Cardiac fibroblast (primary cell): ENCODE measurements at regions not wholly inside any gene's neighbourhood (a gene's known extent, or its start where the extent isn't known, plus 50 kb on each side); places are given as distances from the start of the nearest gene placed in this dataset.
A peak's percentile ranks its signal among the peaks of the same experiment; 100 is the strongest.
"Not testable (repeated sequence)": the region's sequence is repeated elsewhere in the genome, so short reads cannot be mapped to it uniquely, and the experiment has no call there.

Experiments used
- DNase-seq, 2 donors: peaks; one replicate each; pipeline versions ENCODE4 v3.0.0 to v3.0.0-alpha.2; 2010; ENCODE audit warnings: low read depth in 2 of 2
- H3K4me3 ChIP-seq, 2 donors: replicated peaks in 1 of 2; 1 replicate in 1 of 2; 2 replicates in 1 of 2; pipeline ENCODE4 v1.5.1; 2011; ENCODE audit warnings: low read depth in 2 of 2, low read length in 2 of 2, mild to moderate bottlenecking in 2 of 2, moderate library complexity in 1 of 2
- CTCF ChIP-seq: IDR thresholded peaks from one replicate; pipeline ENCODE4 v1.5.1; 2011; ENCODE audit warnings: low read depth, mild to moderate bottlenecking, low read length, inconsistent platforms

- no peak overlapping the region for H3K4me3 ChIP-seq
- no peak for DNase-seq
- no peak for TF ChIP-seq CTCF
Observed at GRCh38 chr7:56491636-56492425, 375.6 kb upstream of the NUPR2 start.

DNA sequence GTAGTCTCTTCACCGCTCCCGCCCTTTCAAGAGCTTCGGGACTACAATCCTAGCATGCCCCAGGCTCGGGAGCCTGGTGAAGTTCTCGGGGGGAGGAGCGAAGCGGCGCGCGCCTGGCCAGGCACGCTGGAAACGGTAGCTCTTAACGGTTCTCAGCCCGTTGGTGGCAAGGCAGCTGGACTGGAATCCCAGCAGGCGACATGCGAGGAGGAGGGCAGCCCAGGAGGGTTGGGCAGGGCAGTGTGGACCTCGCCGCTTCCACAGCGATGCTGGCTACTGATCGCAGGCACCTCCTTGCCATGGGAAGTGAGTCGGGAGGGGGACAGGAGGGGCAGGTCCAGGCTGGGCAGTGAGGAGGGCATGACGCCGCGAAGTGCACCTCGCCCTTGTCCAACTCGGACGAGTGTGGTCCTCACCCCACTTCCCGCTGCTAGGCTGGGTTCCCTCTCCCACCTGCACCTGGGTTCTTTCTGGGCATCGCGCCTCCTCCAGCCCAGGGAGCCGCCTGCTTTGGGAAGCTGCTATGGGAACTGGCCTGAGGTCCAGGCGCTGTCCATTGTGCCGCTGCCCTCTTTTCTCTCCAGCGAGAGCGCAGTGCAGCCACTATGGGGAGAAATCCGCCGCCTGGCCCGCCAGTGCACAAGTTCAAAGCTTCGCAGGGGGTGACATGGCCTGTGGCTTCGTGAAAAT, 367.8 kb upstream of the NUPR2 start:
- no peak for DNase-seq
- TF ChIP-seq CTCF: no peak
- no peak overlapping the region for H3K4me3 ChIP-seq

DNA sequence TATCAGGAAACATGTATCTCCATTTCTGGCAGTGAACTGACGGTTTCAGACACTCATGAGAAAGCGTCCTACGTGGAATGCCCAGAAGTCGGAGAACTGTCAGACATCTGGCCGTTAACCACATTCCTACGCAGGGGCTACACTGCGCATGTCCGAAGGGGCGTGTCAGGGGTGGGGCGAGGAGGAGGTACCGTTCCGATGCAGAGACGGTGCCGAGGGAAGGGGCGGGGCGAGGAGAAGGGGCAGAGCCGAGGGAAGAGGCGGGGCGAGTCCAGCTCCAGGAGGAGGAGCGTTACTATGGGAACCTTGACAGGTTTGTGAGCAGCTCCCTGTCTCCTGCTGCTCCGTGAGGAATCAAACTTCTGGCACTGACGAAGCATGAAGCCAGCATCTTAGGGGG, 366.9 kb upstream of the NUPR2 start:
- no peak overlapping the region for H3K4me3 ChIP-seq
- TF ChIP-seq CTCF: no peak
- DNase-seq: no peak

DNA sequence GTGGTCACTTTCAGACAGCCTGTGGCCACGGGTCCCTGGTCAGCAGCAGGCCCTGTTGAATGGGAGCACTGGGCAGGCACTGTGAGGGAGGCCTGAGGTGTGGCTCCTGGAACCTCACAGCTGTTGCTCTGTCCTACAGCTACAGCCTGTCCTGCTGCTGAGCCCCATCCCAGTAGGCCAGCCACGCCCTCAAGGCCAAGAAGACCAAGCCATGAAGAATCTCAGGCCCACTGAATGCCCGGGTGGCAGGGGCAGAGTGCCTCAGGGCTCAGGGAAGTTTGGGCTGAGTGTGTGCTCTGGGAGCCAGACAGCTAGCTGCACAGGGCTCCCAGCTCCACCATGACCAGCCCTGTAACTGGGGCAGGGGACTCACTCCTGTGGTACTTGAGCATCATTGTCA, 363.5 kb upstream of the NUPR2 start:
- no peak overlapping the region for H3K4me3 ChIP-seq
- DNase-seq: no peak
- TF ChIP-seq CTCF: no peak

DNA sequence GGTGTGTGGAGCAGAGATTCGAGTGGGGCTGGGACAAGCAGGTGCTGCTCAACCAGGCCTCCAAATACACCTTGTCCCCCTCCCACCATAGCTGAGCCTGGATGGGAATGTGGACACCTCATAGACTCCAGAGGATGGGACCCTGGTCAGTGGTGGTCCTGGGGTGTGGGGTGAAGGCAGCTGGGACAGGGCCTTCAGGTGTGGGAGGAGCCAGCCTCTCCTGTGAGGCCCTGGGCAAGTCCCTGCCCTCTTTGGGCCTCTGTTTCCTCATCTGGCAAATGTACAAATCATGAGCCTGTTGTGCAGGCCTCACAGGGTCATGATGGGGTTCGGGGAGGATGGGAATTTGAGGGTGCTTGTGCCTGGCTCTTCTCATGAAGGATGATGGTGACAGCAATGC, 362.9 kb upstream of the NUPR2 start:
- no peak for DNase-seq
- H3K4me3 ChIP-seq: no peak overlapping the region
- no peak for TF ChIP-seq CTCF

DNA sequence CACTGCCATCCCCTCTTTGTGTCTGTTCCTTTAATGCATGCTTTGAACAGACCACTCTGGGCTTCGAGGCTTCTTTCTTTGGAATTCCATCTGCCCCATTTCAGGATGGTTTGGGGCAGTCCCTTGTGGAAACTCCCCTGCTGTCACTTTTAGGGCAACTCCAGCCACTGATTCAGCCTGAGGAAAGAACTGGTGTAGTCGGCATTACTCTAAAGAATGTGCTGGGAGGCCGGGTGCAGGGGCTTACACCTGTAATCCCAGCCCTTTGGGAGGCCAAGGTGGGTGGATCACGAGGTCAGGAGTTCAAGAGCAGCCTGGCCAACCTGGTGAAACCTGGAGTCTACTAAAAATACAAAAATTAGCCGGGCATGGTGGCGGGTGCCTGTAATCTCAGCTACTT, 358.1 kb upstream of the NUPR2 start:
- no peak overlapping the region for H3K4me3 ChIP-seq
- TF ChIP-seq CTCF: no peak
- DNase-seq: no peak

DNA sequence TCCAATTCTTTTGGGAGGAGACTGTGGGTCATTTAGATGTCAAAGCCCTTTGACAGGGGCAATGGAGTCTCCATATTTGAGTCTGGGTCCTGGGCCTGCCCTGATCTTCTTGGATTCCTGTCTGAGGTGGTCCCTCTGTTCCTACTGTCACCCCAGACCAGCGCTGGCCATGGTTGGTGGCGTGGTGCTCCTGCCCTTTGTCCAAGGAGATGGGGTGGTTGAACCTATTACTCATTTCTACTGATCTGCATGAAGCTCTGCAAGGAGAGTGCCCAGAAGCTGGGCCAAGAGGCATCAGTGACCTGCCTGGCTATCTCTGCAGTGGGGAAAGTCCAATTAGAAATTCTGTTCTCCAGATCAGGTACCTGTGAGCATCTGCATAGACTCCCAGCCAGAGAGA, 355.6 kb upstream of the NUPR2 start:
- TF ChIP-seq CTCF: no peak

GRCh38 chr7:56466607-56467525, 350.6 kb upstream of the NUPR2 start:
- H3K4me3 ChIP-seq: not testable (repeated sequence)
- DNase-seq: peak in 1 of 2 donors; percentile 5

More for the DNA sequence above, 355.6 kb upstream of the NUPR2 start:
- H3K4me3 ChIP-seq: no peak overlapping the region
- no peak for DNase-seq
